Karpas-422 (cell line): ENCODE measurements at regions not wholly inside any gene's neighbourhood (a gene's known extent, or its start where the extent isn't known, plus 50 kb on each side); places are given as distances from the start of the nearest gene placed in this dataset.

Experiments
- DNase-seq: peaks from one replicate; pipeline ENCODE4 v3.0.0-alpha.2; 2015
- H2AFZ ChIP-seq: fragments of 200-600 bp; sonication (generic); 2 replicates; pipeline ENCODE4 v1.6.1; 2014; ENCODE audit warnings: antibody characterized with exemption, low read length, mixed read lengths
- H3K27ac ChIP-seq: fragments of 200-600 bp; sonication (generic); 2 replicates; pipeline ENCODE4 v1.5.1; 2014; ENCODE audit warnings: mild to moderate bottlenecking, low read length, moderate library complexity
- H3K27me3 ChIP-seq: fragments of 200-600 bp; sonication (generic); 2 replicates; pipeline ENCODE4 v1.6.1; 2014; ENCODE audit warnings: low read length, mixed read lengths
- H3K36me3 ChIP-seq: fragments of 200-600 bp; sonication (generic); 2 replicates; pipeline ENCODE4 v1.6.1; 2014; ENCODE audit warnings: low read length, mixed read lengths; ENCODE audit not compliant: insufficient read depth
- H3K4me1 ChIP-seq: fragments of 200-600 bp; sonication (generic); 2 replicates; pipeline ENCODE4 v1.6.1; 2014; ENCODE audit warnings: mild to moderate bottlenecking, low read length, mixed read lengths
- H3K4me2 ChIP-seq: fragments of 200-600 bp; sonication (generic); 2 replicates; pipeline ENCODE4 v1.6.1; 2014; ENCODE audit warnings: low read length, low read depth, mild to moderate bottlenecking; ENCODE audit not compliant: poor library complexity, severe bottlenecking
- H3K4me3 ChIP-seq: fragments of 200-600 bp; sonication (generic); 2 replicates; pipeline ENCODE4 v1.5.1; 2014; ENCODE audit warnings: mild to moderate bottlenecking, antibody characterized with exemption, low read length, mixed read lengths
- H3K79me2 ChIP-seq: fragments of 200-600 bp; sonication (generic); 2 replicates; pipeline ENCODE4 v1.6.1; 2014; ENCODE audit warnings: mild to moderate bottlenecking, low read length, mixed read lengths
- H3K9ac ChIP-seq: fragments of 200-600 bp; sonication (generic); 2 replicates; pipeline ENCODE4 v1.6.0; 2014; ENCODE audit warnings: low read length
- H3K9me2 ChIP-seq: fragments of 200-600 bp; sonication (generic), shearing (Covaris generic); replicated peaks from 2 replicates; pipeline ENCODE4 v1.6.0; 2014; ENCODE audit warnings: mild to moderate bottlenecking, low read length, moderate library complexity; ENCODE audit not compliant: insufficient read depth
- H3K9me3 ChIP-seq: fragments of 300-700, 200-600 bp; sonication (generic); 2 replicates; pipeline ENCODE4 v1.6.1; 2014; ENCODE audit warnings: low read length, mixed read lengths
- H4K20me1 ChIP-seq: fragments of 200-600 bp; sonication (generic); 2 replicates; pipeline ENCODE4 v1.6.1; 2014; ENCODE audit warnings: mild to moderate bottlenecking, antibody characterized with exemption, low read length, low read depth; ENCODE audit not compliant: insufficient read depth

- Histone ChIP-seq H3K4me1 (no peaks in the 10 kb centered on the region), H3K9ac (no peak overlapping the region), H3K79me2 (no peaks in the 10 kb centered on the region), H3K9me2 (no peaks in the 10 kb centered on the region), H3K27ac (no peak overlapping the region), H3K4me3 (no peak overlapping the region), H4K20me1 (no peaks in the 10 kb centered on the region), H3K9me3 (peaks cover 62% of the 10 kb centered on the region), H3K27me3 (no peaks in the 10 kb centered on the region), H3K4me2 (no peak overlapping the region), H2AFZ (no peak overlapping the region), H3K36me3 (no peaks in the 10 kb centered on the region)
- DNase-seq = no peak
Observed at GRCh38 chr18:72174972-72175649, 369.0 kb downstream of the CBLN2 start.

DNA sequence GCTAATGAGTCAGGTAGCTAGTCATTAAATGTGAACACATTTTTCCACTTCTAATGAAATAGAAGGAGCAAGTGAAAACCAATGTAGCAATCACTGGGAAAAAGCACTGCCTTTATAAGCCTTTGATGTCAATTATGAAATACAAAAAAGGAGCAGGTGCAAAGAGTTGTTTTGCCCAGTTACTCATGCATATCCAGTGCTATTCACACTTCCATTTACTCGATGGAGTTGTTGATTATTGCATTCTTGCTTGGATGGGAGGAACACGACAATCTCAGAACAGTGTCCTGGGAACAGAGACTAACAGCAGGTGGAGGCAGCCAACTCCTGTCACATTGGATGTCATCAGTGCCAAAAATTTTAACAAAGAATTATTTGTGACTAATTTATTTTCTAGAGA, 372.5 kb downstream of the CBLN2 start:
- Histone ChIP-seq H4K20me1 (no peaks in the 10 kb centered on the region), H3K36me3 (no peaks in the 10 kb centered on the region)

DNA sequence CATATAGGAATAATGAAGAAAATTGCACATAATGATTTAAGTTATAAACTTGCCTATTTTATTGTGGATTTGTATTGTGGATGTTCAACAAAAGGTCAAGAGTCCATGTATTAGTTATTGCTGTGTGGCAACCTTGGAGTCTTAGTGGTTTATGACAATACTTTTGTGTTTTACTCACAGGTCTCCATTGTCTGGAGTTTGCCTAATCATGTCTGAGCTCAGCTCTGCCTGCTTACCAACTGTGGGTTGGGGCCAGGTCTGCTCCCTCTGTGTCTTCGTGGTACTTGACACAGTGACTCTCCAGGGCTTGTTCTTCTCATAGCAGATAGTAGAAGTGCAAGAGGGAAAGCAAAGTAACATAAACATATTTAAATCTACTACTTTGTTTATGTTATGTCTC, 382.5 kb downstream of the CBLN2 start:
- Histone ChIP-seq H3K36me3 (no peaks in the 10 kb centered on the region), H3K4me2 (no peak overlapping the region), H3K4me3 (no peak overlapping the region), H3K27me3 (no peaks in the 10 kb centered on the region), H3K9ac (no peak overlapping the region), H3K79me2 (no peaks in the 10 kb centered on the region), H4K20me1 (no peaks in the 10 kb centered on the region), H3K9me3 (peaks cover 48% of the 10 kb centered on the region), H2AFZ (no peak overlapping the region), H3K4me1 (no peaks in the 10 kb centered on the region), H3K9me2 (no peaks in the 10 kb centered on the region), H3K27ac (no peak overlapping the region)
- no peak for DNase-seq

More for the DNA sequence above, 372.5 kb downstream of the CBLN2 start:
- no peaks in the 10 kb centered on the region for H3K4me1 ChIP-seq
- no peak overlapping the region for H3K4me2 ChIP-seq
- H3K27me3 ChIP-seq = no peaks in the 10 kb centered on the region
- peaks cover 62% of the 10 kb centered on the region for H3K9me3 ChIP-seq
- no peak overlapping the region for H3K27ac ChIP-seq
- H3K9ac ChIP-seq = no peak overlapping the region
- no peaks in the 10 kb centered on the region for H3K9me2 ChIP-seq
- H3K4me3 ChIP-seq = no peak overlapping the region
- no peaks in the 10 kb centered on the region for H3K79me2 ChIP-seq
- DNase-seq = no peak
- no peak overlapping the region for H2AFZ ChIP-seq

- Histone ChIP-seq H3K27ac (no peak overlapping the region), H3K9me2 (no peaks in the 10 kb centered on the region), H4K20me1 (no peaks in the 10 kb centered on the region), H3K4me3 (no peak overlapping the region), H3K79me2 (no peaks in the 10 kb centered on the region), H3K27me3 (no peaks in the 10 kb centered on the region), H3K4me2 (no peak overlapping the region), H3K36me3 (no peaks in the 10 kb centered on the region), H3K9me3 (peaks cover 44% of the 10 kb centered on the region), H3K4me1 (no peaks in the 10 kb centered on the region), H2AFZ (no peak overlapping the region), H3K9ac (no peak overlapping the region)
- no peak for DNase-seq
Observed at GRCh38 chr18:72160510-72161445, 383.4 kb downstream of the CBLN2 start.

DNA sequence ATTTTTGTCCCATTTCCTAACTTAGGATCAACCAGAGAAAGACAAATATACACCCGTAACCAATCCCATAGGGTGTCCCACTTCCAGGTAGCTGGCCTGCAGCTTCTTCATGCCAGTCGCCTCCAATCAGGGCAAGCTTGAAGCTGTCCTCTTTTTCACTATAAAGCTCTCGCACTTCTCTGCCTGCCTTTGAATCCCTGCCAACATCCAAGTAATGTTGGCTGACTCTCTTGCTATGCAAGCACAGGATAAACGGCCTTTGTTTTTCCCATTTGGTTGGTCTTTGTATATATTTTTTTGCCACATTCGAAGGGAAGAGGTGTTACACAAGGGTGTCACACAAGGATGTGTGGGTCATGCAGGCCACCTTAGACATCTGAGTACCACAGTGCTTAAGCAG, 388.8 kb downstream of the CBLN2 start:
- Histone ChIP-seq H3K27ac (no peak overlapping the region), H3K9me2 (no peaks in the 10 kb centered on the region), H3K9me3 (peaks cover 59% of the 10 kb centered on the region), H3K79me2 (no peaks in the 10 kb centered on the region), H3K4me1 (no peaks in the 10 kb centered on the region), H2AFZ (no peak overlapping the region), H4K20me1 (no peaks in the 10 kb centered on the region), H3K27me3 (no peaks in the 10 kb centered on the region), H3K4me2 (no peak overlapping the region), H3K36me3 (no peaks in the 10 kb centered on the region), H3K4me3 (no peak overlapping the region), H3K9ac (no peak overlapping the region)
- DNase-seq = no peak

DNA sequence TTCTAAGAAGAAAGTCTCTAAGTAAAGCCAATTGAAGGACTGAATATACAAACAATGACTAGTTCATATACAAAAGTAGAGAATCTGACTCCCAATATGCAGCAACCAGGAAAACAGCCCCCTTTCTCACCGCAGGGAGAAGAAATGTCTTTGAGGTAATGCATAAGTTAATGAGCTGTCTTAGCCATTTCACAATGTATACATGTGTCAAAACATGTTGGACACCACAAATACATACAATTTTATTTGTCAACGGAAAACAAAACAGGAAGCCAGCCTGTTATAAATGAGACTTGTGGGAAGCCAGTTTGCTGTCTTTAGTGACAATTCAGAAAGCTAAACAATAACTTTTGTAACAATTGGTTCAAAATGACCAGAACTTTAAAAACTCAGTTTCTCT, 389.2 kb downstream of the CBLN2 start:
- H3K79me2 ChIP-seq = no peaks in the 10 kb centered on the region
- no peaks in the 10 kb centered on the region for H3K4me1 ChIP-seq
- H3K9me2 ChIP-seq = no peaks in the 10 kb centered on the region
- H3K27me3 ChIP-seq = no peaks in the 10 kb centered on the region
- H3K4me2 ChIP-seq = no peak overlapping the region
- H3K27ac ChIP-seq = no peak overlapping the region
- H4K20me1 ChIP-seq = no peaks in the 10 kb centered on the region
- H3K9me3 ChIP-seq = peaks cover 60% of the 10 kb centered on the region
- H3K36me3 ChIP-seq = no peaks in the 10 kb centered on the region
- no peak overlapping the region for H3K9ac ChIP-seq
- H3K4me3 ChIP-seq = no peak overlapping the region
- no peak overlapping the region for H2AFZ ChIP-seq
- DNase-seq = no peak

- Histone ChIP-seq H3K4me2 (no peak overlapping the region), H3K4me3 (no peak overlapping the region), H3K79me2 (no peaks in the 10 kb centered on the region), H4K20me1 (no peaks in the 10 kb centered on the region), H2AFZ (no peak overlapping the region), H3K4me1 (no peaks in the 10 kb centered on the region), H3K9me2 (no peaks in the 10 kb centered on the region), H3K27me3 (no peaks in the 10 kb centered on the region), H3K36me3 (no peaks in the 10 kb centered on the region), H3K9ac (no peak overlapping the region), H3K27ac (no peak overlapping the region), H3K9me3 (peaks cover 66% of the 10 kb centered on the region)
- no peak for DNase-seq
Observed at GRCh38 chr18:72152935-72153334, 391.2 kb downstream of the CBLN2 start.

DNA sequence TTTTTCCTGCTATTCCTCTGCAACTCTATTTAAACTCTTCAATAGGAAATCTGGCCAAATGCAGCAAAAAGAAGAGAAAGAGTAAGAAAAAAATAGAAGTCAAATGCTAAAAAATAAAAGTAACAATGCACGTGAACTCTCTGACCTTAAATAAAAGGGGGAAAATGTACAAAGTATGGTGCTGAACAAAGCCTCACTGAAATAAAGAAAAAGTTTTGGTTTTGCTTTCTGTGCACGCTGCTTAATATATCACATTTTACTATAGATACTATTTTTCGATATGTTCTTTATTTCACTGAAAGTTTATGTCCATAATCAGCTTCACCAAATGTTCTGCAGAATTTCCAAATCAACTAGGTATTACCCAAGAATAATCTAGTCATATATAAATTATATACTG, 396.3 kb downstream of the CBLN2 start:
- no peak overlapping the region for H2AFZ ChIP-seq
- H3K9me3 ChIP-seq = peaks cover 62% of the 10 kb centered on the region
- H3K4me1 ChIP-seq = no peaks in the 10 kb centered on the region
- no peaks in the 10 kb centered on the region for H3K27me3 ChIP-seq
- H3K9ac ChIP-seq = no peak overlapping the region
- no peaks in the 10 kb centered on the region for H3K9me2 ChIP-seq
- H3K4me3 ChIP-seq = no peak overlapping the region
- no peak for DNase-seq
- H3K36me3 ChIP-seq = no peaks in the 10 kb centered on the region
- H3K79me2 ChIP-seq = no peaks in the 10 kb centered on the region
- H3K27ac ChIP-seq = no peak overlapping the region
- no peak overlapping the region for H3K4me2 ChIP-seq
- H4K20me1 ChIP-seq = no peaks in the 10 kb centered on the region
